ENCODE measurements at regions not wholly inside any gene's neighbourhood (a gene's known extent, or its start where the extent isn't known, plus 50 kb on each side); places are given as distances from the start of the nearest gene placed in this dataset.

DNA sequence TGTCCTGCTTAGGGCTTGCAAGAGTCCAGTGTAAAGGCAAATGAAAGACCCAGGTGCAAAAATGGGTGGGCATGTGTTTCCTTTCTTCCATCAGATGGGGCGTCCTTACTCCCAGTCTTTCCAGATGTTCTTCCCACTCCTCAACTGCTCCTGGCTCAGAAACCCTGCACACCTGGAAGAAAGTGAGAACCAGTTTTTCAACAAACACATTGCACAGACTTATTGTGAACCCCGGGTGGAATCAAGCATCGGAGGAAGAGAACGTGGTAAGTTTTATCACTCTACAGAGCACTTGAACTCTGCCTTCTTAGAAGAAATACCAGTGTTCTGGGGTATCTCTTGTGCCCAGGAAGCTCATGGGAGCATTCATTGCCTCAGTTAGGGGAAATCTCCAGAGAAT is 93.3 kb downstream of the TMX1 start:
- TF ChIP-seq POLR2AphosphoS5 (IDR thresholded peaks at IDR 0.05; ENCODE audit: insufficient read depth, low read depth, low read length), result no peak
- no peak for TF ChIP-seq FOS (IDR thresholded peaks at IDR 0.05; ENCODE audit: borderline replicate concordance, insufficient read depth, low read length)
- TF ChIP-seq, protein P1, sequence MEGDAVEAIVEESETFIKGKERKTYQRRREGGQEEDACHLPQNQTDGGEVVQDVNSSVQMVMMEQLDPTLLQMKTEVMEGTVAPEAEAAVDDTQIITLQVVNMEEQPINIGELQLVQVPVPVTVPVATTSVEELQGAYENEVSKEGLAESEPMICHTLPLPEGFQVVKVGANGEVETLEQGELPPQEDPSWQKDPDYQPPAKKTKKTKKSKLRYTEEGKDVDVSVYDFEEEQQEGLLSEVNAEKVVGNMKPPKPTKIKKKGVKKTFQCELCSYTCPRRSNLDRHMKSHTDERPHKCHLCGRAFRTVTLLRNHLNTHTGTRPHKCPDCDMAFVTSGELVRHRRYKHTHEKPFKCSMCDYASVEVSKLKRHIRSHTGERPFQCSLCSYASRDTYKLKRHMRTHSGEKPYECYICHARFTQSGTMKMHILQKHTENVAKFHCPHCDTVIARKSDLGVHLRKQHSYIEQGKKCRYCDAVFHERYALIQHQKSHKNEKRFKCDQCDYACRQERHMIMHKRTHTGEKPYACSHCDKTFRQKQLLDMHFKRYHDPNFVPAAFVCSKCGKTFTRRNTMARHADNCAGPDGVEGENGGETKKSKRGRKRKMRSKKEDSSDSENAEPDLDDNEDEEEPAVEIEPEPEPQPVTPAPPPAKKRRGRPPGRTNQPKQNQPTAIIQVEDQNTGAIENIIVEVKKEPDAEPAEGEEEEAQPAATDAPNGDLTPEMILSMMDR (IDR thresholded peaks at IDR 0.05; ENCODE audit: extremely low read depth in 1 of 2, insufficient read depth in 1 of 2, low read depth in 1 of 2, low read length in 2 of 2), result no peak
- TF ChIP-seq MYC (IDR thresholded peaks at IDR 0.05; ENCODE audit: low read depth, low read length), result no peak
- TF ChIP-seq, protein P2, sequence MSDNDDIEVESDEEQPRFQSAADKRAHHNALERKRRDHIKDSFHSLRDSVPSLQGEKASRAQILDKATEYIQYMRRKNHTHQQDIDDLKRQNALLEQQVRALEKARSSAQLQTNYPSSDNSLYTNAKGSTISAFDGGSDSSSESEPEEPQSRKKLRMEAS (IDR thresholded peaks at IDR 0.05; ENCODE audit: insufficient read depth, insufficient read length), result no peak
- TF ChIP-seq EZH2 (IDR thresholded peaks at IDR 0.05; ENCODE audit: borderline replicate concordance, low read depth, low read length, severe bottlenecking), result no peak
- no peak for TF ChIP-seq POLR2A (IDR thresholded peaks at IDR 0.05; ENCODE audit: low read depth, low read length)
- no peak for TF ChIP-seq JUN (IDR thresholded peaks at IDR 0.05; ENCODE audit: borderline replicate concordance, insufficient read depth, insufficient read length, low read depth)

Measured in endothelial cell of umbilical vein (primary cell).